SJSA1 (cell line): ENCODE measurements at regions not wholly inside any gene's neighbourhood (a gene's known extent, or its start where the extent isn't known, plus 50 kb on each side); places are given as distances from the start of the nearest gene placed in this dataset.
A peak's percentile ranks its signal among the peaks of the same experiment; 100 is the strongest.
"Not testable (repeated sequence)": the region's sequence is repeated elsewhere in the genome, so short reads cannot be mapped to it uniquely, and the experiment has no call there.

ENCODE experiments used
- DNase-seq, 2 experiments: peaks; one replicate each; pipeline ENCODE4 v3.0.0-alpha.2; 2015 to 2020; ENCODE audit warnings: low spot score in 2 of 2, low read depth in 1 of 2
- H3K27ac ChIP-seq: fragments of 250-450 bp; sonication (Bioruptor Pico); 2 replicates; pipeline ENCODE4 v1.5.1; 2020; ENCODE audit warnings: mild to moderate bottlenecking, moderate library complexity
- H3K27me3 ChIP-seq: fragments of 250-450 bp; sonication (Bioruptor Pico); replicated peaks from 2 replicates; pipeline ENCODE4 v1.5.1; 2020; ENCODE audit warnings: mild to moderate bottlenecking, moderate library complexity
- H3K36me3 ChIP-seq: fragments of 250-450 bp; sonication (Bioruptor Pico); 2 replicates; pipeline ENCODE4 v1.5.1; 2020; ENCODE audit warnings: mild to moderate bottlenecking
- H3K4me1 ChIP-seq: fragments of 250-450 bp; sonication (Bioruptor Pico); replicated peaks from 2 replicates; pipeline ENCODE4 v1.6.1; 2021; ENCODE audit warnings: mild to moderate bottlenecking
- H3K4me3 ChIP-seq: fragments of 250-450 bp; sonication (Bioruptor Pico); 2 replicates; pipeline ENCODE4 v1.5.1; 2020; ENCODE audit warnings: mild to moderate bottlenecking
- H3K9me3 ChIP-seq: fragments of 250-450 bp; sonication (Bioruptor Pico); replicated peaks from 2 replicates; pipeline ENCODE4 v1.5.1; 2020; ENCODE audit warnings: mild to moderate bottlenecking

DNA sequence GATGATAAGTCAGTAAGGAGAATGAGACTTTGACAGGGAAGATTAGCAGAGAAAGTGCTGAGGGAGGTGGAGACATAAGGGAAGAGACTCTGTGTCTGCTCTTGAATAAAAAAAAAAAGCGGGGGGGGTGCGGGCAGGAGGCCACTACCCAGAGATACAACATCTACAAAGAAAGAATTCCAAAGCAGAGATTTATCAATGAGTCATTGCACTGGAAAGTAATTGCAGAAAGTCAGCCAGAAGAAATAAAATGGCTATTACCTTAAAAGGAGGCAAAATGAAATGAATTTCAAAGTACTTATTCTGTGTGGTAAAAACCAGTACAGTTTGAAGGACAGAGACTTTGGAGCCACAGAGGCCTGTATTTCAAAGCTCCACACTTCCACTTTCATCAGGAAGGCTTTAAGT, 267.1 kb upstream of the PRKD1 start:
- DNase-seq: peak; percentile 42 to 79
- Histone ChIP-seq H3K4me3 (no peak overlapping the region), H3K27ac (peak overlapping the region; percentile 81), H3K27me3 (no peaks in the 10 kb centered on the region), H3K9me3 (no peaks in the 10 kb centered on the region), H3K36me3 (no peaks in the 10 kb centered on the region), H3K4me1 (peaks cover 33% of the 10 kb centered on the region)

DNA sequence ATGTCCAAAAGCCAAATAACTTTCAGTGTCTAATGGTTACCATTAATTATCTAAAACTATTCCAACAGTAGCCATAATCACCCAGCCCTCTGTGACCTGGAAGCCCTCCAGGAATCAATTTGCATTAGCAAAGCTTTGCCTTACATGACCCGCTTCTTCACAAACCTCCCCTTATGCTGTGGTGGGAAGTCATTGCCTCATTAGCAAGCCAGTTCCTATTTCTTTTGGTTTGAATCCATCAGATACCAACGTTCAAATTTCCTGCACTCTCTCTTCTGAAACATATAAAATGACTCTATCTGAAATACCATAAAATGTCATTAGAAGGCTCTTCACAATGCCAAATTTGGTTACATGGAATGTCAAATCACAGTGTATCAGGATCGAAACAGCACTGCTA, 268.3 kb upstream of the PRKD1 start:
- Histone ChIP-seq H3K9me3 (no peaks in the 10 kb centered on the region), H3K36me3 (no peaks in the 10 kb centered on the region), H3K27ac (peak overlapping the region; percentile 81), H3K4me3 (no peak overlapping the region), H3K4me1 (peaks cover 33% of the 10 kb centered on the region), H3K27me3 (no peaks in the 10 kb centered on the region)
- DNase-seq: no peak

DNA sequence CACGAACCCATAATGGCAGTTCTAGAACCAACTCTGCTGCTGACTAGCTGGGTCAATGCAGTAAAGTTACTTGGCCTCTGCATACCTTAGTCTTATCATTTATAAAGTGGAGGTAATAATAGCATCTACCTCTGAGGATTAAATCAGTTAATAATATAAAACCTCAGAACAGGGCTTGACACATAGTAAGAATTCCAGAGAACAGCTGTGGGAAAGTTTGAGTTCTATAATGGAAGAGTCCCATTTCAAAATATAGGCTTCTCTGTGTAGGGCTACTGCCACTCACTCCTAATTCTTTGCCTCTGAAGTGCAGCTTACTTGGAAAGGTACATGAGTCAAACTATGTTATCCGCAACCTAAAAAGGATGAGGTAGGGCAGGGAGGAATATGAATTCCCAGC, 269.2 kb upstream of the PRKD1 start:
- H3K9me3 ChIP-seq: no peaks in the 10 kb centered on the region
- no peaks in the 10 kb centered on the region for H3K27me3 ChIP-seq
- no peak overlapping the region for H3K4me3 ChIP-seq
- peaks cover 33% of the 10 kb centered on the region for H3K4me1 ChIP-seq
- H3K36me3 ChIP-seq: no peaks in the 10 kb centered on the region
- DNase-seq: no peak
- H3K27ac ChIP-seq: no peak overlapping the region

DNA sequence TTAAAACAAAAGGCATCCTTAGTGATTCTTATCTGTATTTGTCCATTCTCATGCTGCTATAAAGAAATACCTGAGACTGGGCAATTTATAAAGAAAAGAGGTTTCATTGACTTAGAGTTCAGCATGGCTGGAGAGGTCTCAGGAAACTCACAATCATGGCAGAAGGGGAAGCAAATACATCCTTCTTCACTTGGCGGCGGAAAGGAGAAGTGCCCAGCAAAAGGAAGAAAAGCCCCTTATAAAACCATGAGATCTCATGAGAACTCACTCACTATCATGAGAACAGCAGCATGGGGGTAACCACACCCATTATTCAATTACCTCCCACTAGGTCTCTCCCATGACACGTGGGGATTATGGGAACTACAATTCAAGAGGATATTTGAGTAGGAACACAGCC, 271.1 kb upstream of the PRKD1 start:
- not testable (repeated sequence) for H3K36me3 ChIP-seq

DNA sequence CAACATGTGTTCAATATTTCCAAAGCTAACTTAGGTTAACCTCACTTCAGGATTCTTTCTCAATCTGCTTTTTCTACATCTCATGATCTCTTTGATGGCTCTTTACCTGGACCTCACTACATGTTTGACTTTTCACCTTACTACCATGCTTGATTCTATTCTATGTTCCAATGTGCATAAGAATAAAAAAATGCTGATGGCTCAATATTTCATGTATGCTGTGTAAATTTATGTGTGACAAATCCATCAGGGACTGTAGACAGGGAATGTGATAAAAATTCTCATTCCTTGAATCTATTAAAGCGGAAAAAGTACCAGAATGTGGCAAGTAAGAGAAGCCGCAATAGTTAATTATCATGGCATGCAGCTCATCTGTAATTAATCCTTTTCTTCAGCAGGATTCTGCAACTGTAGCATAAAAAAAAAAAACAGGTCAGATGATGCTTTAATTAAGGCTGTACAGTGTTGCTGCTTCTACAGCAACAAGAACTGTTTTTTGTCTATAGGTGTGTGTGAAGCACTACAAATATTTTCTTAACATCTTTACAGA, 276.9 kb upstream of the PRKD1 start:
- H3K4me1 ChIP-seq: no peaks in the 10 kb centered on the region
- DNase-seq: no peak
- H3K27me3 ChIP-seq: no peaks in the 10 kb centered on the region
- no peaks in the 10 kb centered on the region for H3K9me3 ChIP-seq
- no peak overlapping the region for H3K4me3 ChIP-seq
- no peak overlapping the region for H3K27ac ChIP-seq
- no peaks in the 10 kb centered on the region for H3K36me3 ChIP-seq

More for the DNA sequence above, 271.1 kb upstream of the PRKD1 start:
- H3K27me3 ChIP-seq, DNase-seq, H3K27ac ChIP-seq, H3K4me3 ChIP-seq, H3K9me3 ChIP-seq: not testable (repeated sequence)
- peaks cover 22% of the 10 kb centered on the region for H3K4me1 ChIP-seq

DNA sequence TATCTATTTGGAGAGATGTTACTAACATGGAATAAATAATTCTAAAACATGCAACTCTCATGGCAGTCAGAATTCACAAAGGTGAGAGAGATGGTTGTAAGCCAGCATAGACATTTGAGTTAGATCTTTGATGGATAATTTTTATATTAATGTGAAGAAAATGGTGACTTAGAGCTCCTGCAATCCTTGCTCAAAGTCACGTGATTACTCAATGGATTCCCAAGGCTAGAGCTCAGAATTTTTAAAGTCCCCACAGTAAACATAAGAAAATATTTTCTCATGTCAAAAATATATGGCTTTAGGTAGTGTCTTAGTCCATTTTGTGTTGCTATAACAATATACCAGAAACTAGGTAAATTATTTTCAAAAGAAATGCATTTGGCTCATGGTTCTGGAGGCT, 281.5 kb upstream of the PRKD1 start:
- Histone ChIP-seq H3K36me3 (no peaks in the 10 kb centered on the region), H3K4me3 (no peak overlapping the region), H3K4me1 (peaks cover 24% of the 10 kb centered on the region), H3K27ac (no peak overlapping the region), H3K9me3 (no peaks in the 10 kb centered on the region), H3K27me3 (no peaks in the 10 kb centered on the region)
- DNase-seq: no peak

DNA sequence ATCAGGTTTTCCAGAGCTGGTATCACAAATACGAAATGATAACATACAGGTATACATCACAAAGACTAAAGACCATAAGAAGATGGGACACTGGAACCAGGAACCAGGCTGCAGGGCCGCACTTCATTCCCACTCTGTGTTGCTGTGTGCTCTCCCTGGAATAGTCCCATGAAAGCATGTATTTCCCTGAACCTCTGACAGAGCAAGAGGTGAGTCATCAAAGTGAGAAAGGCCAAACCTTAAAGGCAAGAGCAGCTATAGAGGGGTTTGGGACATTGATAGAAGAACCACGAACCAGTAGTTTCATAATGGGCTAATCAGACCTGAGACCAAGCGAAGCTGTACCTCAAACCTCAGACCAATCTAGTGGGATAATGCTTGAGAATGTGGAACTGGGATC, 283.0 kb upstream of the PRKD1 start:
- Histone ChIP-seq H3K27me3 (no peaks in the 10 kb centered on the region), H3K4me1 (peaks cover 26% of the 10 kb centered on the region), H3K4me3 (no peak overlapping the region), H3K36me3 (no peaks in the 10 kb centered on the region), H3K27ac (no peak overlapping the region), H3K9me3 (no peaks in the 10 kb centered on the region)
- no peak for DNase-seq

DNA sequence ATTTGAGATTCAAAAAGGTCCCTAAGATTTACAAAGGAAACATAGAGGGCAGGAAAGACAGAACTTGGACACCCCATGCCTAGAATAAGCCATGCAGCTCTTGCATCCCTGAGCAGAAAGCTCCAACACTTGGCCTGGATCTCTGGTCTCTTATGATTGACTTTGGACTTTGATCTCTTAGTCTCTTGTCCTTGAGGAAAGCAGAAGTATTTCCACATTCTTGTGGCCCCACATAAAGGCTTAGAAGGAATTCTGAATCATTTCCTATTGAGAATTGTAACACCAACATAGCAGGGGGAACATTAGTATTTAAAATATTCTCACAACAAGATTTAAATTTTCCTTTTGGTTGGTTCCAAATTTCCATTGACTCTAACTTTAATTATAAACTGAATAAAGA, 283.7 kb upstream of the PRKD1 start:
- H3K27ac ChIP-seq: no peak overlapping the region
- no peak for DNase-seq
- no peaks in the 10 kb centered on the region for H3K36me3 ChIP-seq
- H3K9me3 ChIP-seq: no peaks in the 10 kb centered on the region
- H3K27me3 ChIP-seq: no peaks in the 10 kb centered on the region
- peaks cover 26% of the 10 kb centered on the region for H3K4me1 ChIP-seq
- no peak overlapping the region for H3K4me3 ChIP-seq

DNA sequence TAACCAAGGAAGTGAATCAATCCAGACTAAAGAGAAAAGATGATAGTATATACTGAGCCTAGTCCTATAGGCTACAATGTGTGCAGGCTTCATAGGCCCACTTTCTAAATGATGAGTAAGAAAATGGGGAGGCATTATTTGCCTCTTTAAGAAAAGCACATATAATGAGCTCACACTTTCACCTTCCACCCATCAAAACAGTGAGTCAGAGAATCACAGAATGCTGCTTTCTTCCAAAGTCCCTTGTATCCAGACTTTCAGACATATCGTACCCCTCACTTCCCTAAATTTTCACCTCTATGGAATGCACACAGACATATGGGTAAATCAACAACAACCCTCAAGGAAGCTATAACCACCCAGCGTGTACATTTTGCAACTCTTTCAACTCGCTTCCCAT, 286.4 kb upstream of the PRKD1 start:
- Histone ChIP-seq H3K36me3 (no peaks in the 10 kb centered on the region), H3K9me3 (no peaks in the 10 kb centered on the region), H3K27ac (no peak overlapping the region), H3K4me3 (no peak overlapping the region), H3K27me3 (no peaks in the 10 kb centered on the region), H3K4me1 (peaks cover 26% of the 10 kb centered on the region)
- no peak for DNase-seq

DNA sequence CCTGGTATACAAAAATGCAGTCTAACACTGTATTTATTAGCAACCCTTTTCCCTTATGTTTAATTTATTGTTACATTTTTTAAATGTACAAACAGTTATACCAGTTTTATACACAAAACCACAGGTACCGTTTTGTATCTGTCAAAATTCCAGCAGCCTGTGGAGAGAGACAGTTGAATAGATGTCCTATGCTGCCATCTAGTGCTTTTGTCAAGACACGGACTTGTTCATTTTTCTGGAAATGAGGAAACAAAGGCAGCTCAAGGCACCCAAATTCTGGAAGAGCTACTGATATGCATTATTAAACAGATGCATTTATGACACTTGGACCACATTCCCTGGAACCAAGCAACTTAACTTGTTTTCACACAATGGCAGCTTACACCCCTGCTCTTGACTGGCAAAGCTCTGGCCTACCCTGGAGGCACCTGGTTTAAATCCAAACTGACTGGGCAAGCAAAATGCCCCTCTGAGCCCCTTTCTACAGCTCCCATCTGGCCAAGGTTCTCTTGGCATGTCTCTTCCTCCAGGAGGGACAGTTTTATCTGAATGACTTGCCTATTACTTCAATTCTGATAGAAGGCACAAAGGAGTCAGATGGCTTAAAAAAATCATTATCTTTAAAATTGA, 286.9 kb upstream of the PRKD1 start:
- H3K36me3 ChIP-seq: no peaks in the 10 kb centered on the region
- no peak overlapping the region for H3K4me3 ChIP-seq
- H3K9me3 ChIP-seq: no peaks in the 10 kb centered on the region
- DNase-seq: peak in 1 of 2 experiments; percentile 42
- H3K27me3 ChIP-seq: no peaks in the 10 kb centered on the region
- no peak overlapping the region for H3K27ac ChIP-seq
- peaks cover 26% of the 10 kb centered on the region for H3K4me1 ChIP-seq

DNA sequence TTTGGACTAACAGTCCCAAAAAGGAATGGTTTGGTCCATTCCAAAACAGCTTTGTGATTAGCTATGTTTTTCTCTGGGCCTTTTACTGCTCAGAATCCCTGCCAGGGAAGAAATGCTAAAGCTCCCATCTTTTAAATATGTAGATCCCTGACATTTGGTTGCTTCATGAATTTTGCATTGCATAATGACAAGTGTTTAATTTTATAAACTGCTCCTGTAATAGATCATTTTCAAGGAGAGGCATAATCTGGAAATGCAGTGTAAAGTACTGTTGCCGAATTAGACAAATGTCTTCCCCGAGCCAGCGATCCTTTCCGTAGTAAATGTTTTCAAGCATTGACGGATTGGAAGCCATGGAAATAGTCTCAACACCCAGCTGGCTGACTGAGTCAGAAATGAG, 291.3 kb upstream of the PRKD1 start:
- Histone ChIP-seq H3K27ac (no peak overlapping the region), H3K4me1 (peaks cover 31% of the 10 kb centered on the region), H3K27me3 (no peaks in the 10 kb centered on the region), H3K4me3 (no peak overlapping the region), H3K9me3 (no peaks in the 10 kb centered on the region), H3K36me3 (no peaks in the 10 kb centered on the region)
- DNase-seq: no peak

DNA sequence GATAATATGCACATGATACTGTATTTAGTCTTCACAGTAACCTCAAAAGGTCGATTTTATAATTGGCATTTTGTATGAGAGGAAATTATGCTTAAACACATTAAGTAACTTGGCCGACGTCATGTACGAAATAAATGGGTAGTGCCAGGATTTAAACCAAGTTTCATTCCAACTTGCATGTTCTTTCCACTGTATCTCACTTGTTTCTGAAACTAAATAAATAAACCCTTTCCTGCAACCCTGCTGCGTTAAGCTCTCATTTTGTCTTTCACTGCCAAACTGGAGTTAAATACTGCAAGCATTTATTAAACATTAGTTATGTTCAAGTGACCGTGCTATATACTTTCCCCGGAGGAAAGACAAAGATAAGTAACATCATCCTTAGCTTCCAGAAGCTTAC, 293.9 kb upstream of the PRKD1 start:
- Histone ChIP-seq H3K4me3 (no peak overlapping the region), H3K27ac (no peak overlapping the region; the same call in 1 of the 2 replicates), H3K9me3 (no peaks in the 10 kb centered on the region), H3K36me3 (no peaks in the 10 kb centered on the region), H3K27me3 (no peaks in the 10 kb centered on the region), H3K4me1 (peaks cover 28% of the 10 kb centered on the region)
- no peak for DNase-seq

DNA sequence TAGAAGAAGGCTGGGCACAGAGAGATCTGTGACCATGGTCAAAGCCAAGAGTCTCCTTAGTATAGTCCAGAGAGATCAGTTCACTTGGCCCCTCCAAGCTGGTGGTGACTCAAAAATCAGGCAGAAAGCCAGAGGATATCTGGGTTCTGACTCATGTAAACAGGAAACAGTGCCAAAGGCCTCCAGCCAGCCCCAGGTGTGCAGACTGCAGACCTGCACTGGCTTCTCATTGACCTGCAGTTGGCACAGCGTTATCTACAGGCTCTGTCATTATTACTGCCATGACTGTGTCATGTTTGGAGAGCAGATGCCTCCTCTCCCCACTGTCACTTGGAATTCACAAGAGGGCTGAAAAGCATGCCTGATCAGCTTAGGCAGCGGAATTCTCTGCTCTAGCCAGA, 295.7 kb upstream of the PRKD1 start:
- peak; percentile 74 to 76 for DNase-seq
- Histone ChIP-seq H3K4me3 (no peak overlapping the region), H3K4me1 (peaks cover 40% of the 10 kb centered on the region), H3K27me3 (no peaks in the 10 kb centered on the region), H3K27ac (peak overlapping the region; percentile 48; the same call in 1 of the 2 replicates), H3K9me3 (no peaks in the 10 kb centered on the region), H3K36me3 (no peaks in the 10 kb centered on the region)

DNA sequence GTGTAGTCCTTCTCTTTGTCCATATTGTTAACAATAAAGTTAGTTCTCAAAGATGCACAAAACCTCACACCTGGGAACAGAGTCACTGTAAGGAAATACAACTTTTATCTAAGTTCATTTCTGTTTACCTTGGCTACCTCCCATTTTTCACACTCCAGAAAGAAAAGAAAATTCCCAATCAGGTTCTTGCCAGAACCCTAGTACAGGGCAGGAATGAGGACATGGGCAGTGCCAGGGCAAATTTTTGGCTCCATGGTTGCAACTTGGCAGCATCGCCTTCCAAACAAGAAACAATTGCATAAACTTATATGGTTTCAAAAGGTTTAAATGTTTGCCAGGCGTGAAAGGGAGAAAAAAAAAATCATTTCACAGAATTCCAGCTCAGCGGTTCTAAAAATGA, 296.3 kb upstream of the PRKD1 start:
- DNase-seq: no peak
- peaks cover 44% of the 10 kb centered on the region for H3K4me1 ChIP-seq
- no peak overlapping the region for H3K27ac ChIP-seq
- H3K9me3 ChIP-seq: no peaks in the 10 kb centered on the region
- no peaks in the 10 kb centered on the region for H3K36me3 ChIP-seq
- H3K27me3 ChIP-seq: no peaks in the 10 kb centered on the region
- H3K4me3 ChIP-seq: no peak overlapping the region

DNA sequence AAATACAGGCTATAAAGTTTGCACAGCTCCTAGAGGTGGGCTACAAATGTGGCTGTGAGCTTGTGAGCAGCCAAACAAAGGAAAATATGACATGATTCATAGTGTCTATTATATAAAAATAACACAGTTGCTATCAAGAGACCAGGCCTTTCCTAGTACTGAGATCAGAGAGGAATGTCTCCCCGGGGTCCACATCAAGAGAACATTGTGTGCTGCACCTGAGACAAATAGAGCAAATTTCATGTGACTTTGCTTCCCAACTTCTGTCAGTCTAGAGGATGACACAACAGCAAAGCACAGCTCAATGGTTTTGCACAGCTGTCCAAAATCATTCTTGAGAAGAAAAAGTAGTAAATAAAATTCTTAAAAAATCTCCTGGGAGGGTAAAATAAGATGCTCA, 297.5 kb upstream of the PRKD1 start:
- Histone ChIP-seq H3K4me1 (peaks cover 44% of the 10 kb centered on the region), H3K4me3 (no peak overlapping the region), H3K27ac (no peak overlapping the region), H3K36me3 (no peaks in the 10 kb centered on the region), H3K27me3 (no peaks in the 10 kb centered on the region), H3K9me3 (no peaks in the 10 kb centered on the region)
- DNase-seq: no peak
